Epithelial cell of proximal tubule (primary cell): ENCODE measurements at regions not wholly inside any gene's neighbourhood (a gene's known extent, or its start where the extent isn't known, plus 50 kb on each side); places are given as distances from the start of the nearest gene placed in this dataset.

Experiments
- DNase-seq: peaks from one replicate; pipeline ENCODE4 v3.0.0-alpha.2; 2011; ENCODE audit warnings: low read depth
- H3K4me3 ChIP-seq: 2 replicates; pipeline ENCODE4 v1.5.1; 2011; ENCODE audit warnings: low read depth, mild to moderate bottlenecking, low read length
- CTCF ChIP-seq: conservative IDR thresholded peaks from 2 replicates; pipeline ENCODE4 v1.5.1; 2012; ENCODE audit warnings: low read depth, mild to moderate bottlenecking, low read length

- no peak for DNase-seq
- H3K4me3 ChIP-seq, result no peak overlapping the region
- TF ChIP-seq CTCF, result no peak
These were observed 843.9 kb downstream of the QKI start for GRCh38 chr6:164258421-164258820.

DNA sequence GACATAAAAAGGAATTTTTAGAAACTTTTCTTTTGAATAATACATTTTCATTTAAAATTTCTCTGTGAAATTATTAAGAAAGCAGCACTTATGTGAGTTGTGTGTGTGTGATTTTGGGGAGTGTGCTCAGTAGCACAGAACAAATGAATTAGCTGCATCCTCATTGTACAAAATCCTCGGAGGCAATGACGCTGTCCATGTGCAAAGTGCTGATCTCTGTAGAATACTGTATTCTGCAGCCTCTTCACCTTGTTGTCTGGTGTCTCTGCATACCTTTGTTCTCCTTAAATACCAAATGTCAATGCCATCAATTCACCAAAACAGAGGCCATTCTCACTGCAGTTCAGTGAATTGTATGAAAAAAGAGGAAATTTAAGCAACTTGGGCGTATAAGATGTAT, 838.4 kb downstream of the QKI start:
- no peak for DNase-seq
- no peak for TF ChIP-seq CTCF
- H3K4me3 ChIP-seq, result no peak overlapping the region

DNA sequence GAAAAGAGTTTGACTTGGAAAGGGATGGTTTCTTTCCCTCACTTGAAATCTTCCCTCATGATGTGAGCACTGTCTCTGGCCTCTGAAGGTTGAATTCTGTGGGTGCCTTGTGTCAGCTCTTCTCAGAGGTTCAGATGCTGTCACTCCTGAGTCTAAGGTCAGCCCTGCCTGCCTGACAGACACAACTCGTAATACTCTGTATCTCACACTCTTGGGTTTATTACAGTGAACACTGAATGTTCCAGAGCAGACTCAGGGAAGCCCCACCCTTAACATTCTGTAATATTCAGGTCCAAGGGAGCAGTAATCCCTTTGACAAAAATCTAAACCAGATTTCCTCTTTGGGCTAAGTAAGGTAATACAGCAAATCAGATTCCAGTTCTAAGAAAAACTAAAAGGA, 837.8 kb downstream of the QKI start:
- H3K4me3 ChIP-seq, result no peak overlapping the region
- no peak for TF ChIP-seq CTCF
- DNase-seq, result no peak

DNA sequence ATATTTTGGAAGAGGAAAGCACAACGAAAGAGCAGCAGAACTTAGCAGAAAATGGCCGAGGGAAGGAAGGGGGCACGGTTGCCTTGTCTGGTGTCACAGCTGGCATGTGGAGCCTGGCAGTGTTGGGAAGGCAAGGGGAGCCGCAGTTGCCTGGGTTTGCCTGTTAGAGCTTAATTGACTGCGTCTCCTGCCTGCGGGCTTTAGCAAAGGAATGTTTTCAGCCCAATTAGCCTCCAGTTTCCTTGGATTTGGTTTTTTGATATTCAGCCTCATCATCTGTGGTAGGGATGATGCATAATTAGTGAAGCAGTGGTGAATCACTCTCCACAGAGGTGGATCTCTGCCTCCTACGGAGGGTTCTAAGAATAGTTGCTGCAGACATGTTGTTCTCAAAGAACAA, 832.6 kb downstream of the QKI start:
- no peak for DNase-seq
- no peak for TF ChIP-seq CTCF
- H3K4me3 ChIP-seq, result no peak overlapping the region

- no peak for TF ChIP-seq CTCF
- H3K4me3 ChIP-seq, result no peak overlapping the region
- no peak for DNase-seq
These were observed 831.6 kb downstream of the QKI start for GRCh38 chr6:164246082-164246481.

DNA sequence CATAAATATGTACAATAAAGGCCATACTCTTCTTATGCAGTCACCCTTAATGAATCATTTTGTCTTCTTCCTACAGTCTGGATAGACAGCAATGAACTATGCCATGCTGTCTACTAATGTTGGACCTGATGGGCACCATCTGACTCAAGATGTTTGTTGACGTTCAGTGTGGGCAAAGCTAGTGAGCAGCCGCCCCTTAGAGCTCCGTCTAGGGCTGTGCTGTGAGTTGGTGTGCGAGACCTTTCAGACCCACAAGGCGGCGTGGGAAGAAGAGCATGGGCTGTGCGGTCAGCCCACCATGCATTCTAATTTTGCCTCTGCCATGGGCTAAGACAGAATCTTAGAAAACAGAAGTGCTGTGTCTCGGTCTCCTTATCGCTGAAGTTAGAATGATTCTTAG, 829.4 kb downstream of the QKI start:
- DNase-seq, result no peak
- TF ChIP-seq CTCF, result no peak

DNA sequence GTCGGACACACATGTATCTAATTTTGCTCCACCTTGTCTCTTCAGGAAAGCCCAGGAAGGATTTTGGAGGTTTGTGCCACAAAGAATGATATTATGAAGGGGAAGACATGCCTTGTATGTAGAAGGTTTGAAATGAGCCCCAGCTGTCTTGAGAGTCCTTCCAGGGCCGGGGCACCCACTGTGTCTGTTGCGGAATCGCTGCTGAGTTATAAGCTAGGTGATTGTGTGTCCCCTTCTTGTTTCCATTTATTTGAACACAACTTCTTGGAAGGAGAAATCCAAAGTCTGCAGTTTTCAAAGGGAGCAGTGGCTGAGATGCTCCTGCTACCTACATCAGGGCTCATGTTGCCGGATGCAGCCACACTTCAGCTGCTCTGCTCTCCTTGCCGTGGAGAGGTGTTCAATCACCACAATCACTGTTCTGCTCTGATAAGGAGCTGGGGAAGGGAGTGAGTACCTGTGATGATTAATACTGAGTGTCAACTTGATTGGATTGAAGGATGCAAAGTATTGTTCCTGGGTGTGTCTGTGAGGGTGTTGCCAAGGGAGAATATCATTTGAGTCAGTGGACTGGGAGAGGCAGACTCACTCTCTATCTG, 828.6 kb downstream of the QKI start:
- no peak for DNase-seq
- H3K4me3 ChIP-seq, result no peak overlapping the region
- no peak for TF ChIP-seq CTCF

More for the DNA sequence above, 829.4 kb downstream of the QKI start:
- no peak overlapping the region for H3K4me3 ChIP-seq
